Endothelial cell of umbilical vein (primary cell): ENCODE measurements at regions not wholly inside any gene's neighbourhood (a gene's known extent, or its start where the extent isn't known, plus 50 kb on each side); places are given as distances from the start of the nearest gene placed in this dataset.

Experiments
- BruUV-seq: library from RNA; stranded (reverse); fragments of 400-500 nt; replicated peaks from 2 replicates; lab custom pipeline; 2021; lab: Mats Ljungman, UMichigan
- CTCF ChIA-PET: fragments of 300-600, 350-600 bp; sonication (Branson Sonifier 250); formaldehyde crosslinking; loops from one replicate; lab custom pipeline; 2021; ENCODE audit warnings: antibody characterized with exemption, inconsistent platforms; lab: Charles Lee
- POLR2A ChIA-PET: fragments of 300-600, 350-600 bp; sonication (Branson Sonifier 250); formaldehyde crosslinking; loops from one replicate; lab custom pipeline; 2021; ENCODE audit warnings: antibody characterized with exemption, inconsistent platforms; lab: Charles Lee
- DNase-seq: peaks from one replicate; pipeline ENCODE4 v3.0.0-alpha.2; 2011; ENCODE audit warnings: low read depth, low spot score
- FAIRE-seq: peaks from 2 replicates; lab custom pipeline; 2011; peaks lifted over from hg19 to GRCh38; lab: Jason Lieb, UNC
- H2AFZ ChIP-seq: 2 replicates; pipeline ENCODE4 v1.6.0; 2012; ENCODE audit warnings: low read depth, low read length, control low read depth, inconsistent platforms
- H3K27ac ChIP-seq: 2 replicates; pipeline ENCODE4 v1.5.1; 2011; ENCODE audit warnings: low read depth, mild to moderate bottlenecking, control low read depth, low read length, moderate library complexity; ENCODE audit not compliant: insufficient read depth
- H3K27me3 ChIP-seq, 2 experiments: 2 replicates each; pipeline versions ENCODE4 v1.6.0 to v1.6.1; 2011; ENCODE audit warnings: low read length in 2 of 2, mixed read lengths in 1 of 2; ENCODE audit not compliant: control insufficient read depth in 2 of 2, insufficient read depth in 2 of 2
- H3K36me3 ChIP-seq, 2 experiments: 2 replicates in 1 of 2; 3 replicates in 1 of 2; pipeline ENCODE4 v1.5.1; 2011; ENCODE audit warnings: low read length in 2 of 2, mild to moderate bottlenecking in 1 of 2, moderate library complexity in 1 of 2; ENCODE audit not compliant: control insufficient read depth in 2 of 2, insufficient read depth in 2 of 2; ENCODE audit errors: extremely low read depth in 1 of 2
- H3K4me1 ChIP-seq: 3 replicates; pipeline ENCODE4 v1.5.1; 2011; ENCODE audit warnings: mild to moderate bottlenecking, low read length; ENCODE audit not compliant: control insufficient read depth, insufficient read depth; ENCODE audit errors: extremely low read depth
- H3K4me2 ChIP-seq: 2 replicates; pipeline ENCODE4 v1.6.1; 2011; ENCODE audit warnings: low read length, control low read depth, mixed read lengths; ENCODE audit not compliant: insufficient read depth
- H3K4me3 ChIP-seq, 3 experiments: fragments of 200-600 bp in 1 of 3; sonication (generic), shearing (Covaris generic) in 1 of 3; replicated peaks in 1 of 3; 2 replicates each; pipeline ENCODE4 v1.5.1; 2011 to 2016; ENCODE audit warnings: control low read depth in 3 of 3, low read length in 3 of 3, mild to moderate bottlenecking in 2 of 3, inconsistent platforms in 1 of 3, low read depth in 1 of 3, moderate library complexity in 1 of 3; ENCODE audit not compliant: insufficient read depth in 1 of 3
- H3K79me2 ChIP-seq: 2 replicates; pipeline ENCODE4 v1.6.0; 2012; ENCODE audit warnings: low read length, inconsistent platforms; ENCODE audit not compliant: control insufficient read depth, insufficient read depth
- H3K9ac ChIP-seq: replicated peaks from 2 replicates; pipeline ENCODE3; 2011; ENCODE audit warnings: low read length, control low read depth; ENCODE audit not compliant: insufficient read depth; ENCODE audit errors: extremely low read depth
- H3K9me1 ChIP-seq: replicated peaks from 3 replicates; pipeline ENCODE4 v1.6.0; 2011; ENCODE audit warnings: mild to moderate bottlenecking, low read length; ENCODE audit not compliant: control insufficient read depth, insufficient read depth; ENCODE audit errors: extremely low read depth
- H3K9me3 ChIP-seq: replicated peaks from 2 replicates; pipeline ENCODE4 v1.5.1; 2012; ENCODE audit warnings: low read length, inconsistent platforms; ENCODE audit not compliant: control insufficient read depth, insufficient read depth
- H4K20me1 ChIP-seq: replicated peaks from 2 replicates; pipeline ENCODE3; 2011; ENCODE audit warnings: mild to moderate bottlenecking, low read length; ENCODE audit not compliant: control insufficient read depth, insufficient read depth; ENCODE audit errors: extremely low read depth
- EZH2 ChIP-seq: IDR thresholded peaks from 2 replicates; pipeline ENCODE4 v1.6.1; 2012; ENCODE audit warnings: borderline replicate concordance, low read depth, mild to moderate bottlenecking, moderate library complexity, low read length, inconsistent platforms; ENCODE audit not compliant: severe bottlenecking
- FOS ChIP-seq: IDR thresholded peaks from 2 replicates; pipeline ENCODE4 v1.6.1; 2011; ENCODE audit warnings: mild to moderate bottlenecking, low read length, moderate library complexity, borderline replicate concordance; ENCODE audit not compliant: insufficient read depth
- GATA2 ChIP-seq: IDR thresholded peaks from 2 replicates; pipeline ENCODE4 v1.7.0; 2011; ENCODE audit warnings: low read depth, mild to moderate bottlenecking, moderate library complexity, mixed read lengths, low read length; ENCODE audit not compliant: insufficient read length, insufficient read depth
- JUN ChIP-seq: IDR thresholded peaks from 2 replicates; pipeline ENCODE4 v1.6.1; 2011; ENCODE audit warnings: borderline replicate concordance, low read depth; ENCODE audit not compliant: insufficient read length, insufficient read depth
- MYC ChIP-seq: IDR thresholded peaks from one replicate; pipeline ENCODE4 v1.6.1; 2011; ENCODE audit warnings: mild to moderate bottlenecking, low read depth, low read length
- POLR2A ChIP-seq: IDR thresholded peaks from 2 replicates; pipeline ENCODE4 v1.6.1; 2012; ENCODE audit warnings: low read depth, mild to moderate bottlenecking, control low read depth, low read length
- POLR2AphosphoS5 ChIP-seq: IDR thresholded peaks from 2 replicates; pipeline ENCODE4 v1.6.1; 2012; ENCODE audit warnings: low read depth, mild to moderate bottlenecking, control low read depth, low read length, moderate library complexity; ENCODE audit not compliant: insufficient read depth
- dilution Hi-C: fragments of 300-500 bp; cut with MboI; formaldehyde crosslinking; loops from one replicate; pipeline ENCODE4 v1.15.0; 2019; ENCODE audit warnings: low sequenced_read_pairs; ENCODE audit not compliant: extremely low pct_ligation_motif_present
- intact Hi-C: fragments of 100-400 bp; cut with micrococcal nuclease; formaldehyde crosslinking; loops from one replicate; pipeline ENCODE4 v1.10.0; 2022
- TF ChIP-seq, protein P1 (sequence below), 2 donors: IDR thresholded peaks; 1 replicate in 1 of 2; 2 replicates in 1 of 2; pipeline ENCODE4 v1.5.1; 2011; ENCODE audit warnings: low read length in 2 of 2, mild to moderate bottlenecking in 2 of 2, moderate library complexity in 2 of 2, control low read depth in 1 of 2, inconsistent platforms in 1 of 2, low read depth in 1 of 2; ENCODE audit not compliant: insufficient read depth in 1 of 2; ENCODE audit errors: extremely low read depth in 1 of 2
- TF ChIP-seq, protein P2 (sequence below): IDR thresholded peaks from 2 replicates; pipeline ENCODE4 v1.6.1; 2011; ENCODE audit not compliant: insufficient read depth, insufficient read length

DNA sequence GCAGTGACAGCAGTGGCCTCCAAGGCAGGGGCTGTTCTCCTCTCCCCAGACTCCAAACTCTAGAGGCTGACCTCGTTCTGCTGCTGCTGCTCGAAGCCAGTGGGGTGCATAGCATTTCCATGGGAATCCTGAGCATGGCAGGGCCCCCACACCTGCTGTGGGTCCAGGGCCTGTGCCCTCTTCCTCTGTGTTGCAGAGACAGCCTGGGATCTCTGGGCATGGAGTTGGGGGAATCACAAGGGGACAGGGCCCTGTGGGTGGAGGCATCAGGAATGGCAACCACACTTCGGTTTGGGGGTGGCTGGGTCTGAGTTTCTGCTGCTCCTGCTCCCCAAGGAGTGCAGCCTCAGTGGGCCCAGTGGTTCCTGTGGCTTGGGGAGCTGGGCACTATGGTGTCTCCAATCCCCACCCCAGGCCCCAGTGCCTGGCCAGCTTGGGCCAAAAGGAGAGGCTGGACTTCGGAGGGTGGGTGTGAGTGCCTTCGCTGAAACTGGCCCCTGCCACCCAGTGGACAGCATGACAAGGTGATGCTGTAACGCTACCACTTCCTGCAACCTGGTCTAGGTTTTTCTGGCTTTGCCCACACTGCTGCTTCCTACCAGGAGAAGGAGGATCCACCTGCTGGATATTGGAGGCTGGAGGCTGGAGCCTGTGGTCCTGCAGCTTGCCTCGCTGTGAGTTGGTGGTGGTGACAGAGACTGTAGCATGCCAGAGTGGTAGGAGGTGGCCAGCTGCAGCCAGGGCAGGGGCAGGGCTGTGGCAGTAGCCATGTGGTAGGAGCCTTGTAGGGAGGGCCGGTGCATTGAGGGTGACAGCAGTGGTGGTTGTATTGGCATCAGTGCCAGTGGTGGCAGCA is 56.6 kb downstream of the SOWAHC start:
- Histone ChIP-seq H3K4me3 (no peak overlapping the region), H4K20me1 (no peaks in the 10 kb centered on the region), H3K9me3 (no peaks in the 10 kb centered on the region), H3K36me3 (no peaks in the 10 kb centered on the region), H3K27ac (no peak overlapping the region), H3K9ac (no peak overlapping the region), H3K4me2 (no peak overlapping the region), H3K79me2 (no peaks in the 10 kb centered on the region), H3K9me1 (no peaks in the 10 kb centered on the region), H3K4me1 (no peaks in the 10 kb centered on the region), H3K27me3 (peaks cover 22 to 32% of the 10 kb centered on the region in 2 experiments), H2AFZ (no peak overlapping the region)
- dilution Hi-C loops (no loop called here), intact Hi-C loops (no loop called here)
- DNase-seq (no peak), FAIRE-seq (no peak)
- POLR2A ChIA-PET, result no interaction called here
- TF ChIP-seq GATA2, result no peak
- TF ChIP-seq, protein P1, sequence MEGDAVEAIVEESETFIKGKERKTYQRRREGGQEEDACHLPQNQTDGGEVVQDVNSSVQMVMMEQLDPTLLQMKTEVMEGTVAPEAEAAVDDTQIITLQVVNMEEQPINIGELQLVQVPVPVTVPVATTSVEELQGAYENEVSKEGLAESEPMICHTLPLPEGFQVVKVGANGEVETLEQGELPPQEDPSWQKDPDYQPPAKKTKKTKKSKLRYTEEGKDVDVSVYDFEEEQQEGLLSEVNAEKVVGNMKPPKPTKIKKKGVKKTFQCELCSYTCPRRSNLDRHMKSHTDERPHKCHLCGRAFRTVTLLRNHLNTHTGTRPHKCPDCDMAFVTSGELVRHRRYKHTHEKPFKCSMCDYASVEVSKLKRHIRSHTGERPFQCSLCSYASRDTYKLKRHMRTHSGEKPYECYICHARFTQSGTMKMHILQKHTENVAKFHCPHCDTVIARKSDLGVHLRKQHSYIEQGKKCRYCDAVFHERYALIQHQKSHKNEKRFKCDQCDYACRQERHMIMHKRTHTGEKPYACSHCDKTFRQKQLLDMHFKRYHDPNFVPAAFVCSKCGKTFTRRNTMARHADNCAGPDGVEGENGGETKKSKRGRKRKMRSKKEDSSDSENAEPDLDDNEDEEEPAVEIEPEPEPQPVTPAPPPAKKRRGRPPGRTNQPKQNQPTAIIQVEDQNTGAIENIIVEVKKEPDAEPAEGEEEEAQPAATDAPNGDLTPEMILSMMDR (IDR thresholded peaks at IDR 0.05; ENCODE audit: extremely low read depth in 1 of 2, insufficient read depth in 1 of 2, low read depth in 1 of 2, low read length in 2 of 2), result no peak
- TF ChIP-seq, protein P2, sequence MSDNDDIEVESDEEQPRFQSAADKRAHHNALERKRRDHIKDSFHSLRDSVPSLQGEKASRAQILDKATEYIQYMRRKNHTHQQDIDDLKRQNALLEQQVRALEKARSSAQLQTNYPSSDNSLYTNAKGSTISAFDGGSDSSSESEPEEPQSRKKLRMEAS, result no peak
- no peak for TF ChIP-seq POLR2A
- no peak for TF ChIP-seq MYC
- TF ChIP-seq POLR2AphosphoS5, result no peak
- TF ChIP-seq EZH2, result no peak
- TF ChIP-seq FOS, result no peak
- no peak for TF ChIP-seq JUN
- BruUV-seq, result no TSS peak
- CTCF ChIA-PET, result no interaction called here
